Fibroblast of skin of back (primary cell): ENCODE measurements at regions not wholly inside any gene's neighbourhood (a gene's known extent, or its start where the extent isn't known, plus 50 kb on each side); places are given as distances from the start of the nearest gene placed in this dataset.
"Not testable (repeated sequence)": the region's sequence is repeated elsewhere in the genome, so short reads cannot be mapped to it uniquely, and the experiment has no call there.

Experiments used
- DNase-seq: peaks from one replicate; pipeline ENCODE4 v3.0.0-alpha.2; 2013

DNA sequence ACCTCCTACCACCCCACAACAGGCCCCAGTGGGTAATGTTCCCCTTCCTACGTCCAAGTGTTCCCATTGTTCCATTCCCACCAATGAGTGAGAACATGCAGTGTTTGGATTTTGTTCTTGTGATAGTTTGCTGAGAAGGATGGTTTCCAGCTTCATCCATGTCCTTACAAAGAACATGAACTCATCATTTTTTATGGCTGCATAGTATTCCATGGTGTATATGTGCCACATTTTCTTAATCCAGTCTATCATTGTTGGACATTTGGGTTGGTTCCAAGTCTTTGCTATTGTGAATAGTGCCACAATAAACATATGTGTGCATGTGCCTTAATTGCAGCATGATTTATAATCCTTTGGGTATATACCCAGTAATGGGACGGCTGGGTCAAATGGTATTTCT, 81.6 kb downstream of the P2RY10 start:
- DNase-seq = not testable (repeated sequence)

DNA sequence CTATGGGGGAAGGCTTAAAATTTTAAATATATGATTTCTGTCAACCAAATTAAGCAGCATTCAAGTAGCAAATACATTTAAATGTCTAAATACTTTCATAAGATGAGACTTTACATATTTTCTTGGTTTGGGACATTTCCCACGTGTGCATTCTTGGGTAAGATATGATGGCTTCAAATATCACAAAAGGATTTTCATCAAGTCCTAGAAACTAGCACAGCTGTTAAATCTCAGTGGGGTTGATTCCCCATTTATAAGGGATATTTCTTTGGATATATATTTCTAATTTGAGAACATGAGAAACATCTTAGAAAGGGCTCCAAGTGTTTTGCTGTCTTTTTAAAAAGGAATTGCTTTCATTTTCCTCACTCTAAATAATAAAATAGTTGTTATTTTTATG, 90.2 kb downstream of the P2RY10 start:
- no peak for DNase-seq

- no peak for DNase-seq
Observed at GRCh38 chrX:79036157-79036880, 91.1 kb downstream of the P2RY10 start.

DNA sequence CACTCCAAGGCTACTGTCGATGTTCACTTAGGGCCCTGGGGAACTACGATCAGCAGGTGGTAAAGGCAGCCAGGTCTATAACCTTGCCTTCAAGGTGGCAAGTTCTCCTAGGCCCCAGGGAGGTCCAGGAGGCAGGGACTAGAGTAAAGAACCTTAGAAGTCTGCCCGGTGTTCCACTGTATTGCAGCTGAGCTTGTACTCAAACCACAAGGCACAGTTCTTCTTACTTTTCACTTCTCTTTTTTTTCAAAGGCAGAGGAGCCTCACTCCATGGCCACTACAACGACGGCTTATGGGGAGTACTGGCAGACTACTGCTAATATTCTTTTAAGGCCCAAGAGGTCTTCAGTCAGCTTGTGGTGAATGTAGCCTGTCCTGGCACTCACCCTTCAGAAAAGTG, 78.8 kb upstream of the GPR174 start:
- DNase-seq = no peak

DNA sequence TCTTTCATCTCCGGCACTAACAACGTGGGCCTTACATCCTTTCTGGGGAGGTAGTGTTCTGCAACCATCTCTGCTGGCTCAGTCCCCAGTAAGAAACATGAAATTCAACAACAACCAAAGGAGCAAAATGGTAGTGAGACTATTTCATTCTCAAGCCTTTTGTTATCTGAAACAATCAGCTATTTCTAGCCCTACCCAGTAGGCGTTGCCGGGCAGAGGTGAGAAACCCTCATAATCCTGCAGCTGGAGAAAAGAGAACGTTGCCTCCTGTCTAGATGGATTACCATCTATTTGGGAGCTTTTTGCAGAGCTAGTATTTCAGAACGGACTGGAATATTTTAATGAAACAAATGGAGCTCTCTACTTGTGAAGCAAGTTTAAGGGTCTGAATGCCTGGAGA, 66.4 kb upstream of the GPR174 start:
- no peak for DNase-seq

DNA sequence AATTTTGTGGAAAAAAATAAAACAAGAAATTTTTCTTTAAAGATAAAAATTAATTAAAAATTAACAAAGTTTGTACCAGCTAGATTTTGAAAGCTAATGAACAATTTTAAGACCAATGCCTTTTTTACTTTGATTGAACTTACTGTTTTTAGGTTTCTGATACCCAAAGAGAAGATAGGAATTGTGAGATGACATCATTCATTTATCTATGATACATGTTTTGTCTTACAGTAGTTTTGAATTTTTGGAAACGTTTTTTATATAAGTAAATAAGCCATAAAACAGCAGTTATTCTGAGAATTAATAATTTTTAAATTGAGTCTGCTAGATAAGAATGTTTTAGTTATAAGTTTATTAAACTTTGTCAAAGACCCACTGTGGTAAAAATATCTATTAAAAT, 65.0 kb upstream of the GPR174 start:
- DNase-seq = no peak

DNA sequence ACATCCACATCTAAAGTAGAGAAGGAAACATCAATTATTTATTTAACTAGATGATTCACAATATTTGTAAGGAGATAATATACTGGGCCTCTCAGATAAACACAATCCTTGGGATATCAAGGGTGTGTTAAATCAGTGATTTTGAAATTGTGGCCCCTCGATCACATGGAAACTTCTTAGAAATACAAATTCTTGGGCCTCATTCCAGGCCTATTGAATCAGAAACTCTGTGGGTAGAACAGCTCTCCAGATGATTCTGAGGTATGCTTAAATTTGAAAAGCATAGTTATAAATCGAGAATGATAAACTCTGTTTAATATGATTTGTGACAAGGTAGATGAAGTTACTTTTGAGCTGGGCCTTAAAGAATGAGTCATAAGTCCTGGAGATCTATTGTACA, 64.3 kb upstream of the GPR174 start:
- DNase-seq = peak; percentile 21

GRCh38 chrX:79081895-79082512, 62.5 kb upstream of the GPR174 start:
- peak; percentile 38 for DNase-seq

DNA sequence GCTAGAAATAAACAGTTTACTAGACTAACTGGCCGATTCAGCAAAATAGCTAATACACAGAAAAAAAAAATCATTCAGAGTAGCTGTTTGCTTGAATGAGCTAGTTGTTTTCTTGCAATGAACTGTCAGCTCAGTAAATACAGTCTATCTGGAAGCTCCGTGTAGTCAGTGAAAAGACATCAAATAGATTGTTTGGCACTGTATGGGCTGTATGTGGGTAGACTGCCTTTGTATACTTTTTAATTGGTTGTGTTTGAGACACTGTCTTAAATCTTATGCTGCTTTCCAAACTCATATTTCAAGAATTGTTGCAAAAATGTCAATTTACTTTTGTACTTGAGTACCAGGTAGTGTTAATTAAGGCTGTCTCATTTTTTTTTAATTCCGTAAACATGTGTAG, 61.6 kb upstream of the GPR174 start:
- no peak for DNase-seq

GRCh38 chrX:79084923-79085322, 59.6 kb upstream of the GPR174 start:
- no peak for DNase-seq

DNA sequence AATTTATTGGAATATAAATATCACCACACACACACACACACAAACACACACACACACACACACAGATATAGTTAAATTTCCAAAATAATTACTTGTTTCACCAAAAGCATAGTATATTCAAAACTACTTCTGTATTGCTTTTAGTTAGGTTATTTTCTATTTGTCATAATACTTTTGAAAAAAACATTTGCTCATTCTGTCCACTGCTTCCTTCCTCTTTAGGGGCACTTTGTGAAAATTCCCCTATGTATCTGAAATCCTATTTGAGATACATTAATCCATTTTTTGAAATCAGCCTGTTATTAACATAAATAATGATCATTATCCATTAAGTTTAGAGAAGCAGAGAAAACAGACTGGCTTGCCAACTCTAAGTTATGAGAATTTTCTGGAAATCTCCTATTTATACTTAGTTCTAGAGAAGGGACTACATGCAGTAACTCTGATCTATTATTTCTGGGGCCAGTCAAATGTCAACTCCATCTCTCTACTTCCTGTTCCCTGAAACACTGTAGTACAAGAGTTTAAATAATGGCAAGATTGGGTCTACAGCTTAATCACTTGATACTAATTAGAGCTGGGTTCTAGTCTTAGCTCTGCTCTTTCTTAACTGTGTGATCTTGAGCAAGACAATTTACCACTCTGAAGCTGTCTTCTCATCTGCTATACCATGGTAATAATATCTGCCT, 54.4 kb upstream of the GPR174 start:
- DNase-seq = no peak

DNA sequence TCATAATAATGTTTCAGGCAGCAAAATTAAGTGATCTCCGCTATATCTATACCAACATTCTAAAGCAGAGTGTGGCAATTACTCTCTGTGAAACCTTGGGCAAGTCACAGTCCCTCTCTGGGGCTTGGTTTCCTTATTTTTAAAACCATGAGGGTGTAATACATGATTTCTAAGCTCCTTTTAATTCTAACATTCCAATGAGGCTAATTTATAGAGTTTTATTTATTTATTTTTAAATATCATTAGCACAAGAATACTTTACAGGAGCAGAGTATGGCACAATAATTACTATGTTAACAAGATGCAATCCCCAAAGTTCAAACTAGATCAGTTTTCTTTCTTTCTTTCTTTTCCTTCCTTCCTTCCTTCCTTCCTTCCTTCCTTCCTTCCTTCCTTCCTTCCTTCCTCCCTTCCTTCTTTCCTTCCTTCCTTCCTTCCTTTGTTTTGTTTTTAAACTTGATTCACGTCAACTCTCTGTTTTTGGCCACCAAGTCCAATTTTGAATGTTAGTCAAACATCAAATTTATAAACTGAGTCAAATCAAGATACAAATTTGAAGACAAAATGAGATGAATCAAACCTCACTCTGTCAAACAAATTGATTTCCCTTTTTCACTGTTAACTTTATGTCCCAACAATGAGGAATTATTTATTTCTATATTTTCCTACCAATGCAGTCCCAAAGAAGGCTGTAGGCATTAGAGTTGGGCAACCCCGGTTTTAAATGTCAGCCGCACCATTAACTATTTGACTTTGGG, 50.2 kb upstream of the GPR174 start:
- DNase-seq = no peak
